Endodermal cell (in vitro differentiated cells): ENCODE measurements at regions not wholly inside any gene's neighbourhood (a gene's known extent, or its start where the extent isn't known, plus 50 kb on each side); places are given as distances from the start of the nearest gene placed in this dataset.
A peak's percentile ranks its signal among the peaks of the same experiment; 100 is the strongest.

Experiments used
- DNase-seq: peaks from one replicate; pipeline ENCODE4 v3.0.0-alpha.2; 2017
- H3K27ac ChIP-seq: 2 replicates; pipeline ENCODE4 v1.5.1; 2013; ENCODE audit warnings: mild to moderate bottlenecking, low read depth, low read length, moderate library complexity
- H3K27me3 ChIP-seq: 2 replicates; pipeline ENCODE4 v1.6.1; 2013; ENCODE audit warnings: mild to moderate bottlenecking, low read length, moderate library complexity; ENCODE audit not compliant: insufficient read depth, control insufficient read depth, poor library complexity, severe bottlenecking
- H3K36me3 ChIP-seq: 2 replicates; pipeline ENCODE4 v1.7.0; 2013; ENCODE audit warnings: mild to moderate bottlenecking, low read length, moderate library complexity; ENCODE audit not compliant: control insufficient read depth, insufficient read depth
- H3K4me1 ChIP-seq: one replicate; pipeline ENCODE4 v1.7.0; 2013; ENCODE audit warnings: low read length; ENCODE audit not compliant: control insufficient read depth, insufficient read depth
- H3K4me3 ChIP-seq: 2 replicates; pipeline ENCODE4 v1.5.1; 2013; ENCODE audit warnings: mild to moderate bottlenecking, low read length, moderate library complexity
- H3K9ac ChIP-seq: 2 replicates; pipeline ENCODE4 v1.6.1; 2013; ENCODE audit warnings: mild to moderate bottlenecking, low read length, moderate library complexity; ENCODE audit not compliant: poor library complexity, severe bottlenecking; ENCODE audit errors: extremely low read depth
- H3K9me3 ChIP-seq: 2 replicates; pipeline ENCODE4 v1.6.1; 2013; ENCODE audit warnings: mild to moderate bottlenecking, low read length, moderate library complexity; ENCODE audit not compliant: control insufficient read depth
- H3K27ac Mint-ChIP-seq: 2 replicates; pipeline ENCODE4 v1.8.0; 2020; ENCODE audit warnings: mixed read lengths
- H3K27me3 Mint-ChIP-seq: 2 replicates; pipeline ENCODE4 v1.8.0; 2021; ENCODE audit warnings: mild to moderate bottlenecking, mixed read lengths; ENCODE audit not compliant: insufficient read depth
- H3K36me3 Mint-ChIP-seq: 2 replicates; pipeline ENCODE4 v1.8.0; 2020; ENCODE audit warnings: low read depth, mixed read lengths
- H3K4me1 Mint-ChIP-seq: 2 replicates; pipeline ENCODE4 v1.8.0; 2020; ENCODE audit warnings: mixed read lengths
- H3K4me3 Mint-ChIP-seq: 2 replicates; pipeline ENCODE4 v1.8.0; 2020; ENCODE audit warnings: mild to moderate bottlenecking, moderate library complexity, mixed read lengths
- H3K9me3 Mint-ChIP-seq: 2 replicates; pipeline ENCODE4 v1.8.0; 2020; ENCODE audit warnings: mild to moderate bottlenecking, mixed read lengths
- WGBS, 2 experiments: methylation state at CpG; one replicate each; pipeline versions ENCODE4 v1.1.5 to v1.1.7; 2013; ENCODE audit warnings: missing lambda C conversion rate in 2 of 2, mixed read lengths in 1 of 2; ENCODE audit not compliant: insufficient coverage in 1 of 2, insufficient read length in 1 of 2; 5-methylcytosine and 5-hydroxymethylcytosine counted together
- TF ChIP-seq, protein P1 (sequence below): fragments of 200-600 bp; sonication (generic); conservative IDR thresholded peaks from 2 replicates; pipeline ENCODE4 v1.5.0; 2021; ENCODE audit warnings: antibody characterized with exemption, mild to moderate bottlenecking

DNA sequence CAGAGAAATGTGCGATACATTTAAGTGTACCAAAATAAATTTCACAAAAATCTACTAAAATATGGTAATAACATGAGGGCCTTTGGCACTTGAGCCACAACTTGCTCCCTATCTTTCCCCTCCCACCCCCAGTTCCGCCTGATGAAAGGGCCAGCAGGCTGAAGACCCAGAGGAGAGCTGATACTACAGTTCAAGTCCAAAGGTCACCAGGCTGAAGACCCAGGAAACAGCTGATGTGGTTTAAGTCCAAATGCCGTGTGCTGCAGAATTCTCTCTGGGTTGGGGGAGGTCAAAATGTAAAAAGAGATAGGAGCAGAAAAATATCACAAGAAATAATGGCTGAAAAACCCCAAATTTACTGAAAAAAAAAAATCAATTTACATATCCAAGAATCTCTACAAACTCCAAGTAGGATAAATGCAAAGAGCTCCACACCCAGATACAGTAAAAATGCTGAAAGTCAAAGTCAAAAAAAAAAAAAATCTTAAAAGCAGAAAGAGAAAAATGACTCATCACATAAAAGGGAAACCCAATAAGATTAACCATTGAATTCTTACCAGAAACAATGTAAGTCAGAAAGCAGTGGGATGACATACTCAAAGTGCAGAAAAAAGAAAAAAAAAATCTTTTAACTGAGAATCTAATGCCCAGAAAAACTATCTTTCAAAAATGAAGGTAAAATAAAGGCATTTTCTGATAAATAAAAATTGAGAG lies 452.1 kb upstream of the ASIC2 start:
- Mint-ChIP-seq H3K27ac (no peak overlapping the region), H3K4me3 (peak overlapping the region; percentile 21), H3K27me3 (peaks cover 29% of the 10 kb centered on the region), H3K36me3 (no peaks in the 10 kb centered on the region), H3K4me1 (peaks cover 21% of the 10 kb centered on the region), H3K9me3 (no peaks in the 10 kb centered on the region)
- WGBS, 2 experiments, result 73% methylated on average over 2 of the region's 3 CpGs; no CpG with 5 or more reads in 1 of the 2 experiments
- TF ChIP-seq, protein P1, sequence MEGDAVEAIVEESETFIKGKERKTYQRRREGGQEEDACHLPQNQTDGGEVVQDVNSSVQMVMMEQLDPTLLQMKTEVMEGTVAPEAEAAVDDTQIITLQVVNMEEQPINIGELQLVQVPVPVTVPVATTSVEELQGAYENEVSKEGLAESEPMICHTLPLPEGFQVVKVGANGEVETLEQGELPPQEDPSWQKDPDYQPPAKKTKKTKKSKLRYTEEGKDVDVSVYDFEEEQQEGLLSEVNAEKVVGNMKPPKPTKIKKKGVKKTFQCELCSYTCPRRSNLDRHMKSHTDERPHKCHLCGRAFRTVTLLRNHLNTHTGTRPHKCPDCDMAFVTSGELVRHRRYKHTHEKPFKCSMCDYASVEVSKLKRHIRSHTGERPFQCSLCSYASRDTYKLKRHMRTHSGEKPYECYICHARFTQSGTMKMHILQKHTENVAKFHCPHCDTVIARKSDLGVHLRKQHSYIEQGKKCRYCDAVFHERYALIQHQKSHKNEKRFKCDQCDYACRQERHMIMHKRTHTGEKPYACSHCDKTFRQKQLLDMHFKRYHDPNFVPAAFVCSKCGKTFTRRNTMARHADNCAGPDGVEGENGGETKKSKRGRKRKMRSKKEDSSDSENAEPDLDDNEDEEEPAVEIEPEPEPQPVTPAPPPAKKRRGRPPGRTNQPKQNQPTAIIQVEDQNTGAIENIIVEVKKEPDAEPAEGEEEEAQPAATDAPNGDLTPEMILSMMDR, result no peak
- peaks cover 5% of the 10 kb centered on the region for H3K4me1 ChIP-seq
- H3K9me3 ChIP-seq, result no peaks in the 10 kb centered on the region
- H3K27me3 ChIP-seq, result no peaks in the 10 kb centered on the region
- peak; percentile 43 for DNase-seq
- H3K9ac ChIP-seq, result no peak overlapping the region
- no peaks in the 10 kb centered on the region for H3K36me3 ChIP-seq
- peak overlapping the region; percentile 26 for H3K4me3 ChIP-seq
- H3K27ac ChIP-seq, result no peak overlapping the region

DNA sequence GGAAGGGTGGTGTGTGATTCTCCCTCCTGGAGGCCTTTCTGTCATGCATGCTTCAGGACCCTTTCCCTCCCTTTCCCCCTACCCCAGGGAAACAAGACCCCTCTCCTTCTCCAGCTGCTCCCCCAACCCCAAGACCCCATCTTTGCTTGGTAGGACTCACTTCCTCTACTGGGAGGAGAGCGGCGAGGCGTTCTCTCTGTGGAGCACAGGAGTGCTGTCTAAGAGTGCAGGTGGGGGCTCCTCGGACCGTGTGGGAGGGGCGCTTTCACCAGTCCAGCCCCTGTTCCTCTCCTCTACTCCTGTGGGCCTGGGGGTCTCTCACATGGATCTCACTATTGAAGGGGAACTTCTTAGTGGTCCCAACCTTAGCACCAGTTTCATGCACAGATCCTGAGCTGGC lies 456.1 kb upstream of the ASIC2 start:
- Mint-ChIP-seq H3K4me1 (peaks cover 29% of the 10 kb centered on the region), H3K4me3 (no peak overlapping the region), H3K27me3 (peaks cover 37% of the 10 kb centered on the region), H3K36me3 (no peaks in the 10 kb centered on the region), H3K27ac (no peak overlapping the region), H3K9me3 (no peaks in the 10 kb centered on the region)
- DNase-seq, result peak; percentile 51
- Histone ChIP-seq H3K9me3 (no peaks in the 10 kb centered on the region), H3K36me3 (no peaks in the 10 kb centered on the region), H3K27me3 (no peaks in the 10 kb centered on the region), H3K9ac (no peak overlapping the region), H3K4me1 (no peaks in the 10 kb centered on the region), H3K4me3 (no peak overlapping the region), H3K27ac (no peak overlapping the region)
- TF ChIP-seq, protein P1, result no peak
- WGBS, 2 experiments, result 80 to 93% methylated on average over 2 to 6 of the region's 6 CpGs

DNA sequence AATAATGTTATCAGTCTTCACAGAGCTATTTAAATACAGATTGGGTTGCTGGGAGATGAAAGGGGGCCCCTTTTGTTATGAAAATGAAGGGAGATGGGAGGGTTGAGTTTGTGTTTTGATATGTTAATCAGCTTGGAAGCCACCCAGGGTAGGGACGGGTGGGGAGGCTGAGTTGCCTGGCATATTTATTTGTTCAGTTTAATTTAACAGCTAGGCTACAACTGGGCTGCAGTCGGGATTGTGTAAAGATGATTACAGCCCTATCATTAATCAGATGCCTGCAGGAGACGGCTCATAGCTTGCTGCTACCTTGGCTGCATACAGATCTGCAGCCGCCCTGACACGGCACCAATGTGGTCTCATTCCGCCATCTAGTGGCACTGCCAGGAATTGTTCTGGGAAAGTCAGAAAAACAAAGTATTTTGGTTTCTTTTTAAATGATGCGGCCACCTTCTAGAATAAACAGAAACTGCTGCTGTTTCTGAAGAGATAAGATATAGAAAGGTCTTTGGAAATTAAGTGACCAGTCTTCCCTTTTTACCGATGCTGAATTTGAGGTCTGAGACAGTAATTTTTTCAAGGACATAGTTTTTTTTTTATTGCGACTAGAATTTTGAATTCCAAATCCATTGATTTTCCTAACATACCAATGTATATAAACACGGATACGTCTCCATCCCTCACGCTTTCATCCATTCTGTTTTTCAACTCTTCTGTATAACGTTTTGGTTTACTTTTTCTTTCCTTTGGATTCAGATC lies 458.0 kb upstream of the ASIC2 start:
- Histone ChIP-seq H3K27me3 (no peaks in the 10 kb centered on the region), H3K36me3 (no peaks in the 10 kb centered on the region), H3K4me1 (no peaks in the 10 kb centered on the region), H3K9ac (no peak overlapping the region), H3K9me3 (peaks cover 8% of the 10 kb centered on the region), H3K4me3 (peak overlapping the region; percentile 64), H3K27ac (peak overlapping the region; percentile 83)
- Mint-ChIP-seq H3K27me3 (peaks cover 40% of the 10 kb centered on the region), H3K9me3 (peaks cover 15% of the 10 kb centered on the region), H3K4me3 (peak overlapping the region; percentile 11), H3K36me3 (no peaks in the 10 kb centered on the region), H3K4me1 (peaks cover 18% of the 10 kb centered on the region), H3K27ac (peak overlapping the region; percentile 56)
- TF ChIP-seq, protein P1, result peak; percentile 96
- DNase-seq, result peak; percentile 94
- 5 to 7% methylated on average over 11 to 13 of the region's 13 CpGs for WGBS, 2 experiments
